Cardiac fibroblast (primary cell): ENCODE measurements at regions not wholly inside any gene's neighbourhood (a gene's known extent, or its start where the extent isn't known, plus 50 kb on each side); places are given as distances from the start of the nearest gene placed in this dataset.

Experiments used
- DNase-seq, 2 donors: peaks; one replicate each; pipeline versions ENCODE4 v3.0.0 to v3.0.0-alpha.2; 2010; ENCODE audit warnings: low read depth in 2 of 2
- H3K4me3 ChIP-seq, 2 donors: replicated peaks in 1 of 2; 1 replicate in 1 of 2; 2 replicates in 1 of 2; pipeline ENCODE4 v1.5.1; 2011; ENCODE audit warnings: low read depth in 2 of 2, low read length in 2 of 2, mild to moderate bottlenecking in 2 of 2, moderate library complexity in 1 of 2
- CTCF ChIP-seq: IDR thresholded peaks from one replicate; pipeline ENCODE4 v1.5.1; 2011; ENCODE audit warnings: low read depth, mild to moderate bottlenecking, low read length, inconsistent platforms

- DNase-seq = no peak
- TF ChIP-seq CTCF = no peak
- H3K4me3 ChIP-seq = no peak overlapping the region
Measured at GRCh38 chr22:23007823-23008222, 62.5 kb upstream of the GNAZ start.

- DNase-seq = no peak
- no peak for TF ChIP-seq CTCF
Measured at GRCh38 chr22:23008896-23009295, 61.4 kb upstream of the GNAZ start.

More at GRCh38 chr22:23008896-23009295, 61.4 kb upstream of the GNAZ start:
- no peak overlapping the region for H3K4me3 ChIP-seq
